HG03139 (cell line): ENCODE measurements at regions not wholly inside any gene's neighbourhood (a gene's known extent, or its start where the extent isn't known, plus 50 kb on each side); places are given as distances from the start of the nearest gene placed in this dataset.

Experiments used
- ATAC-seq: cut with Tn5 transposase; IDR thresholded peaks from one replicate; pipeline ENCODE4 v1.9.1; 2021; ENCODE audit not compliant: unreplicated experiment

DNA sequence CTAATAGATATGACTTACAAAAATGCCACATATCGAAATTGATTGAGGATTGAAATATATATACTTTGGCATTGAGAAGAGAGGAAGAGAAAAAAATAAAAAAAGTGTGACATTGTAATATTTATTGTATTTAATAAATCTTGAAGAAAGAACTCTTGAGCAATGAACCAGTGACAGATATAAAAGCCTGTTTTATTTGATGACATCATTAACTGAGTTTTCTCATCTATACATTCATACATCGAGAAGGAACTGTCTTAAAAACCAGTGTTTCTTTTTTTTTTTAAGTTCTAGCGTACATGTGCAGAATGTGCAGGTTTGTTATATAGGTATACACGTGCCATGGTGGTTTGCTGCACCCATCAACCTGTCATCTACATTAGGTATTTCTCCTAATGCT lies 368.2 kb downstream of the SNAPC1 start:
- ATAC-seq, result no peak

DNA sequence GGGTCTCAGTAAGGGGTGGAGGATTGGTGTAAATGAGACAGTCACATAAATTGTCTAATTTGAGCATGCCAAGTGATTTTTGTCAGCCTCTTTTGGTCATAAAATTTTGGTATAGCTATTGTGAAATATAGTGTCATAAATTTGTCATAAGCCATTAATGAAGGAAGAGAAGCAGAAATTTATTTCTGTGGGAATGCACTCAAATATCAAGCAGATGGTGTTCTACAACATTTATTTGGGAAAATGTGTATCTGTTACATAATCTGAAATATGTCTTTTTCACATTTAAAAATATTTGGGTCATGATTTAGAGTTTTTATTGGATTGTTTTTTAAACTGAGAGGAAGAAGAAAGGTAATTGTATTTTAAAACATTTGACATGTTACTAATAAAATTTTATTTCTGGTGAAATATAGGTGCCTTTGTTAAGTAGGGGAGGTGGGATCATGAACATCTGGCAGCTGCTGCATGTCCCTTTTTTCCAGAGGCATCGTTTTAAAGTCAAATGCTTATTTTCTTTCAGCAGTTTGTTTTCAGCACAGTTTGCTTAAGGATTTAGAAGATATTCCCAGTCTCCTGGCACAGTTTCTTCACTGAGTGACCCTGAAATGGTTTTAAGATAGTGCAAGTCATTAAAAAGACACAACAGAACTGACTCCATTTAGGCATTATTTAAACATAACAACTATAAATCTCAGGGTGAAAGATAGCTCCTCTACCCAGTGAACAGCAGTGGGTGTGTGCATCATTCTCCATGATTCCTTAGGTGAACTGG lies 371.7 kb downstream of the SNAPC1 start:
- no peak for ATAC-seq

DNA sequence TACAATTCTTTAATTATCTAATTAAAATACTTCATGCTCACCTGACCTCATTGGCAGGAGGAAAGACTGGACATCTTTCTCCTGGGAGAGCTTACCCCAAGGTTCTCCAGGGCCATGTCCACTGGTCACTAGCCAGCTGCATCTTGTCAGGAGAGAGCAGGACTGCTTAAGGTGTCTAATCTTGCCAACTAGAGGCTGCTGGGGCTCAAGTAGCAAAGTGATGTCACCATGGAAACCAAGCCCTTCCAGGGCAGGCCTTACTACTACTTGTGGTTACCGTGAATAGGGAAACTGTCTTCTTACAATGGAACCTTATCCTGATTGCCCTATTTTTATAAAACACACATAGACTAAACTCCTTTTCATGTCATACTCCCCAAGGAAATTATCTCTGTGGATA lies 376.4 kb downstream of the SNAPC1 start:
- no peak for ATAC-seq

- ATAC-seq, result no peak
These were observed 378.9 kb downstream of the SNAPC1 start for GRCh38 chr14:62141139-62141538.

- ATAC-seq, result no peak
These were observed 381.0 kb downstream of the SNAPC1 start for GRCh38 chr14:62143245-62143644.

DNA sequence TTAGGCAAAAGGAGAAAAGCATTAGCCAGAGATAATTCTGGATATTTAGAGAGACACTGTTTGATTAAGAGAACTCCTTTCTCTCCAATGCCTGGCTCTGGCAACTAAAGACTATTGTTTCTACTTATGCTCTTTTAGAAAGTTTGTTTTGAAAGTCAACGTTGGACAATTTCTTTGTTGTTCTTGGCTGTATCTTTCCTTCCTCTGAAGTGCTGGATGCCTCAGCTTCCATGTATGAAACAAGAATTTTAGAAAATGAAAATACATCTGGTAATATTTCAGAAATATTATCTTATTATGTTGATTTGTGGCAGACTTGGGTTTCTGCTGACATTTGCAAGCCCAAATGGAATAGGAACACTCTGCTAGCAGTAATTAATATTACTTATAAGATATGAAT lies 382.6 kb downstream of the SNAPC1 start:
- ATAC-seq, result no peak

DNA sequence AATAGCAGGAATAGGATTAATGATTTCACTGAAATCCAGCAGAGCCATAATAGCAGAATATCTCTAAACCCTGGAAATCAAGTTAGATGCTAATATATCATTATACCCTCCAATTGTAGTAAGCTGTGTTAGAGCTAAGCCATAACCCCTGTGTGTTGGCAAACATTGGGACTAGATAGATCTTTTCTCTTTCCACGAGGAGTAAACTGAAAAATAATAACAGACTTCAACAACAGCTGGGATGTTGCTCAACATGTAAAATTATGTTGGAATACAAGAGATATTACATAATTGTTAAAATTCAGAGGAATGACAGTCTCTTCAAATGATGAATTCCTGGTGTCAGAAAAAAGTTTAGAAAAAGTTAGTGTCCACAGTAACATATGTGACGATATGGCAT lies 383.8 kb downstream of the SNAPC1 start:
- no peak for ATAC-seq

GRCh38 chr14:62156052-62156451 lies 393.8 kb downstream of the SNAPC1 start:
- no peak for ATAC-seq

DNA sequence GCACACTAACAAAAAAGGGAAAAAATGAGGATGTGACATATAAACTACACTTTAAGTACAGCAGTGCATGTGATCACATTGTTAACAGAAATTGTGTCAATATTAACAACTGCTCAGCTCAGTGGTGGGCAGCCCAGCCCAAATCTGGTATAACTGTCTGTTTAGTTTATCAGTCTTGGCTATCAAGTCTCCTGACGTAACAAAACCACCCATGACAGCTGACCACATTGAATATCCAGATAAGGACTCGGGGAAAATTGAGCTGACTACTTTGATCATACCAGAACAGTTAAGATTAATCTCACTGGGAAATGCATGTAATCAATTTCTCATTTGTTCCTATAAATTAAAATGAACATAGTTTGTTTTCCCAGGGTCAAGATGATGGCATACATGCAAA lies 396.6 kb downstream of the SNAPC1 start:
- ATAC-seq, result no peak

DNA sequence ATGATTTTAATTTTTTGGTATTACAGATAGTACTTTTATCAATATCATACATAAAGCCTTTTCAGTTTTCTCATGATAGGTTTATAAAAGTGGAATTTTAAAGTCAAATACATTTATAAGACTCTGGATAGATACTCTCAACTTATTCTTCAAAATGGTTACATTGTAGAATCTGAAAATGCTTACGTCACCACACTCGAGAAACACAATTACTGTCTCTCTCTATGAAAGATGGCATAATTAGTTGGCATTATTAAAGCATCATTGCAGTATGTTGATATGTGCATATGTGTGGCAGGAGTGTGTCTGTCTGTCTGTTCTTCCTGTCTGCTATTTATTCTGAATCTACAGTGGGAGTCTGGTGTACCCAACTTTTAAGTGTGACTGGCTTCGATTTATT lies 397.1 kb downstream of the SNAPC1 start:
- ATAC-seq, result no peak

GRCh38 chr14:62162998-62163589 lies 400.9 kb downstream of the SNAPC1 start:
- peak; percentile 55 for ATAC-seq

- no peak for ATAC-seq
These were observed 406.4 kb downstream of the SNAPC1 start for GRCh38 chr14:62168564-62169155.

GRCh38 chr14:62179367-62180018 lies 417.3 kb downstream of the SNAPC1 start:
- ATAC-seq, result no peak

GRCh38 chr14:62181591-62181990 lies 419.4 kb downstream of the SNAPC1 start:
- ATAC-seq, result no peak

GRCh38 chr14:62185078-62185477 lies 422.9 kb downstream of the SNAPC1 start:
- no peak for ATAC-seq

- no peak for ATAC-seq
These were observed 425.0 kb downstream of the SNAPC1 start for GRCh38 chr14:62187265-62187664.

- ATAC-seq, result no peak
These were observed 427.5 kb downstream of the SNAPC1 start for GRCh38 chr14:62189698-62190097.

- no peak for ATAC-seq
These were observed 444.2 kb downstream of the SNAPC1 start for GRCh38 chr14:62206456-62206855.

DNA sequence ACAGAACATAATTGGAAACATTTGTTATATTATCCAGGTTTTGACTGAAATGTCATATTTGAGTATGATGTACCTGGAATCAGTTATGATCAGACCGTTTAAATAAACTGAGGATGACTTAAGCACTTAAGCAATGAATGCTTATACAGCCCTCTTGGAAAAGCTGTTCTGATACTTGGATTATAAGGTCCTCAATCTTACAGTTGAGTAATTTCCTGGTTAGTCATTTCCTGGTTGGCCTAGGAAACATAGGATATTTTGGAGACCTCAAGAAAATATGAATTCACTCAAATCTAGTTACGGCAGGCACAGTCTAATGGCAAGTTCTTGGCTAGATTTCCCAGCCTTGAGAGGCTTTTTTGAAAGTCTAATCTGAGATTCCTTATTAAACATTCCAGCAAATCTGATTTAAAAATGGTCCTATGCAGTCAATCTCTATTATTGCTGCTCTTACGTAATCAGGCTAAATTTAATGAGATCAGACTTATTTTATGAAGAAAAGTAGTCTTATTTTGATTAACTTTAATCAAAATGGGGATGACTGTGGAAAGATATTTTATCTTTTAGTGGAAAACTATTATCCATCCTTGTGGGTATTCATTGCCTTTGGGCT lies 447.2 kb downstream of the SNAPC1 start:
- no peak for ATAC-seq

DNA sequence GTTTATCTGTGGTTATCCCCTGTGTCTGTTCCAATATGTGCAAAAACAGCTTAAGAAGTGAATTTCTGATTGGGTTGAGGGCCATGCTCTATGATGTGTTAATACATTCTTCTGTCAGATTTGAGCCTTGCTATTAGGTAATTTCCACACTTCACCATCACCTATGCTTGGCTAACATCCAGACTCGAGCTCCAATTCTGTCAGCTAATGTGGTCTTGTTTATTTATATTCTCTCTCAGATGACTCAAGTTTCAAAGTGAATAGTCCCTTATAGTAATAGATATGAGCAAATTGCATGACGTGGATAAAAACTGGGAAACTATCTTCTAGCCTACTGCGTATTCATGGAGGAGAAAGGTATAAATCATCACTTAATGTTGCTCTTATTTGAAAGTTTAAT lies 451.3 kb downstream of the SNAPC1 start:
- no peak for ATAC-seq

- no peak for ATAC-seq
These were observed 453.9 kb downstream of the SNAPC1 start for GRCh38 chr14:62216121-62216520.

DNA sequence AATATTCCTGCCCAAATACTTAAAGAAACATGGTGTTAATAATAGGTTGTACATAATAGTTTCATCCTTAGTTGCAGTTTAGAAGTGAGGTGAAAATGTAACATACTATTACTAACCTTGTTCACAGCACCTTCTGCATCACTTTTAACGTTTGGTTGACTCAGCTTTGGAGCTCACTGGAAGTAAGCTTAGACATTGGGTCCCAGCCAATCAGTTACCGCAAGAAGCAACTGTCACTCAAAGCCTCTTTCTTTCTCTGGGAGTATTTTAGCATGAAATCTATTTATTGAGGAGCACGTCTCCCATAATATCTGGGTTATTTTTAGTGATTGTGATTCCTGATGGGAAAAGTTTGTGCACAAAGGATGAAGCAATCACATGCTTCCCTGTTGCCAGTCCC lies 472.6 kb downstream of the SNAPC1 start:
- no peak for ATAC-seq
